GM04504 (cell line): ENCODE measurements at regions not wholly inside any gene's neighbourhood (a gene's known extent, or its start where the extent isn't known, plus 50 kb on each side); places are given as distances from the start of the nearest gene placed in this dataset.

Source experiments
- DNase-seq: peaks from one replicate; pipeline ENCODE4 v3.0.0-alpha.2; 2012; ENCODE audit warnings: low read depth

- peak; percentile 24 for DNase-seq
Observed at GRCh38 chr1:222370081-222370912, 177.6 kb downstream of the HHIPL2 start.

- no peak for DNase-seq
Observed at GRCh38 chr1:222369148-222369547, 178.8 kb downstream of the HHIPL2 start.

GRCh38 chr1:222358100-222358499 lies 189.8 kb downstream of the HHIPL2 start:
- no peak for DNase-seq

- no peak for DNase-seq
Observed at GRCh38 chr1:222357252-222357651, 190.7 kb downstream of the HHIPL2 start.

GRCh38 chr1:222347627-222348026 lies 200.3 kb downstream of the HHIPL2 start:
- no peak for DNase-seq

- DNase-seq = no peak
Observed at GRCh38 chr1:222346955-222347354, 200.9 kb downstream of the HHIPL2 start.

- no peak for DNase-seq
Observed at GRCh38 chr1:222339376-222339947, 208.4 kb downstream of the HHIPL2 start.

- no peak for DNase-seq
Observed at GRCh38 chr1:222335586-222335985, 212.3 kb downstream of the HHIPL2 start.

- DNase-seq = no peak
Observed at GRCh38 chr1:222334026-222334680, 213.8 kb downstream of the HHIPL2 start.

GRCh38 chr1:222331765-222332164 lies 216.1 kb downstream of the HHIPL2 start:
- DNase-seq = no peak

GRCh38 chr1:222331340-222331739 lies 216.6 kb downstream of the HHIPL2 start:
- DNase-seq = no peak

- DNase-seq = no peak
Observed at GRCh38 chr1:222329493-222330045, 218.3 kb downstream of the HHIPL2 start.

GRCh38 chr1:222326710-222327036 lies 221.2 kb downstream of the HHIPL2 start:
- no peak for DNase-seq

- DNase-seq = no peak
Observed at GRCh38 chr1:222326006-222326709, 221.7 kb downstream of the HHIPL2 start.

- no peak for DNase-seq
Observed at GRCh38 chr1:222325506-222325905, 222.4 kb downstream of the HHIPL2 start.

GRCh38 chr1:222314839-222315238 lies 233.1 kb downstream of the HHIPL2 start:
- DNase-seq = no peak

GRCh38 chr1:222310836-222311235 lies 237.1 kb downstream of the HHIPL2 start:
- DNase-seq = no peak

- no peak for DNase-seq
Observed at GRCh38 chr1:222307621-222308020, 240.3 kb downstream of the HHIPL2 start.

- no peak for DNase-seq
Observed at GRCh38 chr1:222306512-222306911, 241.4 kb downstream of the HHIPL2 start.

- DNase-seq = no peak
Observed at GRCh38 chr1:222306011-222306410, 241.9 kb downstream of the HHIPL2 start.

GRCh38 chr1:222301652-222302051 lies 246.3 kb downstream of the HHIPL2 start:
- no peak for DNase-seq

GRCh38 chr1:222299524-222299923 lies 248.4 kb downstream of the HHIPL2 start:
- no peak for DNase-seq
